ENCODE measurements at regions not wholly inside any gene's neighbourhood (a gene's known extent, or its start where the extent isn't known, plus 50 kb on each side); places are given as distances from the start of the nearest gene placed in this dataset.

DNA sequence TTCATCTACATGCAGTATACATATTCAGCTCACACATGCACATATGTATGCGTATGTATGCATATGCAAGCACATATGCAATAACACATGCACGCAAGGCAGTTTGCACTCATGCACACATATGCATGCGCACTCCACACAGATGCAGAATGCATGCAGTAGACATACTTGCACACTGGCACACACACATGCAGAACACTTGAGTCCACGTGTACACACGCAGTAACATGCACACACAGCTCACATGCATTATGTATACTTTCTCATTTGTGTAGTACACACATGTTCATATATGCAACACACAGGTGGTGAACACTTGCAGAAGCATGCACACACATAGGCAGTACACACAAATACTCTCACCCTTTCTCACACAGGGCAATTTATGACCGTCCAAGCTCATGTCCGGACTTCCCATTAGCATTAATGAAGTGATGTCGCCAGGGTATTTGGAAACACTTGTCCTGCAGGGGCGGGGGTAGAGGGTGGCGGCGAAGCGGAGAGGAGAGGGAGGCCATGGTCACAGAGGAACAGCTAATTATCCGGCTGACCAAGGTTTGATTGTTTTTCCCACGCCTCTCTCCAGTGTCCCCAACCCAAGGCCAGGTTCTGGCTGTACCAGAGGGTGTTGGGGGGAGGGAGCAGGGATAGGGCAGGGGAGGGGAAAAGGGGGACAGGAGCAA lies 91.3 kb downstream of the VEGFA start:
- no peak for DNase-seq

DNA sequence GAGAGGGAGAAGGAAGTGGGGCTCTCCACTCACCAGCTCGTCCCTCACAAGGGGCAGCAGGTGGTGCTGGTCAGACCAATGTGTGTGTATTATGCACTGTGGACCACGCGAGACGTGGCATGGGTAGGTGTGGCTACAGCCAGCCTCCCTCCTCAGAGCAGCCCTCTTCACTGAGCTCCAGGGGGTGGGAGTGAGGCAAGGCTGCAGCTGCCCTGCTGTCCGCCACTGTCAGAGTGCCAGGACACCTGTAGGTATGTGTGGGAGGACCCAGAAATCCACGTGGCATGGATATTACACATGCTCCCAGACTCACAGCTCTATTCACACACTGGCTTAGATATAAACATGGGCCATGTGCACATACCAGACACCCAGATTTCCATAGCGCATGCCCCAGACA lies 90.3 kb downstream of the VEGFA start:
- no peak for DNase-seq

DNA sequence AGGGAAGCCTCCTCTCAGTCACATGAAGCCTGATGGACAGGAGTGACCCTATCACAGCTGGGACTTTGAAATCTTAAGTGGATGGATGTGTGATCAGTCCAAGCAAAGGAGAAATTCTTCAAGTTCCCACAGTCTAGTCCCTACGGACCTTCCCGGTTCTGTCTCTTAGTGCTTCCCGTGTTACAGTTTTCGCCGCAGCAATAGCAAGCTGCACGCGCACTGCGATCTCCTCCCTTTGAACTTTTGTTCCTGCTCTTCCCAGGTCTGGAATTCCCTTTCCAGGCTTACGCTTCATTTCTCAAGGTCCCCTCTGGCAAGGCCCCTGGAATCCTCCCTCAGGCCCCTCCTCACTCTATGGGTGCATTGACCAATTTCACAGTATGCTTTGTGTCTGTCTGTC lies 89.2 kb downstream of the VEGFA start:
- no peak for DNase-seq

DNA sequence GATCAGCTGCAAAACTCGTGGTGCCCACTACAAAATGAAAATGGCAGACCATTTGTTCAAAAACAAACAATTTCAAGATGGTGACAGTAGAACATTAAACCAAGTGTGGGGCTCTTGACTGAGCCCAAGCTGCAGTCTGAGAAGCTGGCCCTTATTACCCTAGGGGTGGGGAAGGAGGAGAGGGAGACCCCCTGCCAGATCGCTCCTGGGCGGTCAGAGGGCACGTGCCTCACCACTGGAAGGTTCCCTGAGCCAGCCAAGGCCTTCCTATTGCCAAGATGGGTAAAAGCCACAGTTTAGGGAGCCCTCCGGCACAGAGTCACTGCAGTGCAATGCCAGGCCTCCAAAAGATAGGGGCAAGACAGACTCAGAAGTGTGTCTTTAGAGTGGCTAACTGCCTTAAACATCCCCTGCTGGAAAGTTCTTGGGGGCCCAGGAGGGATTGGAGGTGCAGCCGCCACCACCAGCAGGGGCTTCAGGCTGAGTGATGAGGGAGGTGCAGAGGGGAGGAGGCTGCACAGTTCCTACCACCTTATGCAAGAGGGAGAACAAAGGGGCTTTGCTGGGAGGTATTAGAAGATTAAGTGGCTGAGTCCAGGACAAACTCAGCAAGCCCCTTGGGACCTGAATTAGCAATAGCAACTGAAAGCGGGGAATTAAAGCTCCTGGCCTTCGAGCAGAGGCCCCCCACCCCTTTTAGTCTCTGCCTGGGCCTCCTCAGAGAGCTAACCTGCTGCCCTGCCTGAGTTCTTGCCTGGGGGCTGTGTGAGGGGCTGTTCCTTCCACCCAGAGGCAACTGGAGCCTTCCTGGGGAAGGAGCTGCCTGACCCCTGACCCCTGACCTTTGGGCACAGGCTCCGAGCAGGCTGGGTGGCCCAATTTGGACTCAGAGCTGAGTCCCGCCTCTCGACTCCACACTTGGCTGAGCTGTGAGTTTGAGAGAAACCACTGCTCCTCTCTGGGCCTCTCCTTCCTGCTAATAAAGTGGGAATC lies 88.4 kb downstream of the VEGFA start:
- no peak for DNase-seq

DNA sequence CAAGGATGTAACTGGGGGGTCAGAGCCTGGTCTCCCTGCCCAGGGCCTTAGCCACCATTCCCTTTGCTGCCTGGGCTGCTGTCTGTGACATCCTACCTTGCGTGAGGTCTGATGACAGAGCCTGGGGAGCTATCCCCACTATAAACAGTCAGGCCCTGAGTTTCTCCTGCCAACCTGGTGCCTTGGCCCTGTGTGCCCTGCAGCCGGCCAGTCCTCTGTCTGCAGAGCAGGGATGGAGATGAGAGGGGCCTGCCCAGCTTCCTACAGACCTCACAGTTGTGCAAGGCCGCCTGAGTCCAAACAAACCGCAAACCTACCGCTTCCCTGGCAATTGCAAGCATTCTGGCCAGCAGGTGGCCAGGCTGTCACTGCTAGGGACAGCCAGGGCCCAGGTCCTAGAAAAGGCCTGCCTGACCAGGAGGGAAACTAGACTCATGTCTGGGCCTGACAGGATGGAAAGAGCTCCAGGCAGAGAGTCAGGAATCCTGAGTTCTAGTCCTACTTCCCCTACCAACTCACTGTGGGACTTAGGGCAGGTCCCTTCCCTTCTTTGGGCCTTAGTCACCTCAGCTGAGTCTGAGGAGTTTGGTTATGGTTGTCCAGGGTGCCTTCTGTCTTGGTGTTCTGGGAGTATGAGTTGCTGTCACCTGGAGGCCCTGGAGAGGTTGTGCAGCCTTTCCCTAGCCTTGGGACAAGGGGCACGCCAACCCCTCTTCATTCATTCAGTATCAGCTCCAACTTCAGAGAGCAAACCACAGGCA lies 86.2 kb downstream of the VEGFA start:
- DNase-seq: peak; percentile 86

DNA sequence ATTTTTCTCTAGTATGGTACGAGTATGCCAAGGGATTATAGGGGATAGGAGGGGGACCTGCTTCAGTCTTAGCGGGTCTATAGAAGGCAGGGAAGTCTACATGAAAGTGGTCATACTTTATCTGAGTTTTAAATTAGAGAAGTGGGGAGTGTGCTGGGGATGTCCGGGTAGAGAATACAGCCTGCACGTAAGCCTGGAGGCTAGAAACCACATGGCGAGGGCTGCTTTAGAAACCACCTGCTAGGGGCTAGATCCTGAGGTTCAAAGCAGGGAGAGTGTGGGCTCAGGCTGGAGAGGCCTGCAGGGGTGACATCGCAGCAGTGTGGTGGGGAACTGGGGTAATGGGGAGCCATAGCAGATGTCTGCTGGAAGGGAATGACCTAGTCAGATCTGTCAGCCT lies 85.2 kb downstream of the VEGFA start:
- DNase-seq: no peak

DNA sequence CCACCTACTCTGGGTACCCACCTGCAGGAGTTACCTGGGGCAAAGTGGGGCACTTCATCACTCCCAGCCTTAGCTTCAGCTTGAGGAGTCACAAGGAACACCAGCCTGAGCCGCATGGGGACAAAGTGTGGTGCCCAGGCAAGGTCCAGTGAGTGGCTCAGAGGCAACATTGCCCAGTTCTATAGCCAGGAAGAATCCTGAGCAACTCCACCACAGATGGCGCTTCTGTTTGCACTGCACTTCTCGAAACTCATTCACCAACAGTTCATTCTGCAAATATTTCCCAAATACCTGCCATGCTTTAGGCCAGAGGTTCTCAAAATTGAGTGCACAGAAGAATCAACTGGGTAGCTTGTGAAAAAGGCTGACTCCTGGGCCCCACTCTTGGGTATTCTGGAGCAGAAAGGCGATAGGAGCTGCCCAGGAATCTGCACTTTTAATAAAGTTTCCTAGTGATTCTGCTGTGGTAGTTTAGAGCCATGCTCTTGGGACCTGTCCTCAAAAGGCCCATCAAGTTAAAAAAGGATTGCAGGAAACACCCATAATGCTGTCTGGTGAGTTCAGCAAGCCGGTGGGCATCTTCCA lies 83.1 kb downstream of the VEGFA start:
- no peak for DNase-seq

DNA sequence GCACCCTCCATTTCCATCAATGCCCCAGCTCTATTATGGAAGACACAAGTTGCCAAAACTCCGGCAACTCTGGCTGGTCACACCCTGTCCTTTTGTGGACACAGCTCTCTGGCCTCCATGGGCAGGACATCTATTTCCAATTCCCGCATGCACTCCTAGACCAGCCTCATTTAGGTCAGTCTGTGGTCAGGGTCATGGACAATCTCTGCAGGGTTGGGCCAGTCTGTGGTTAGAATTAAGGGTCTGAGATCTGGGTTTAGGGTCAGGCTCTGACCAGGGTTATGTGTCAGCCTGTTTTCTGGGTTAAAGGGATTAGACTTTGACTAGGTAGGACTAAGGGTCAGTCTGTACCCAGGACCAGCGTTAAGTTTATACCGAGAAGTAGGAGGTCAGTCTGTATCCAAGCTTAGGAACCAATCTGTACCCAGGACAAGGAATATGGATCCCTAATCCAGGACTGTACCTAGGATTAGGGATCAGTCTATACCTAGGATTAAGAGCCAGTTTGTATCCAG lies 82.4 kb downstream of the VEGFA start:
- DNase-seq: no peak

DNA sequence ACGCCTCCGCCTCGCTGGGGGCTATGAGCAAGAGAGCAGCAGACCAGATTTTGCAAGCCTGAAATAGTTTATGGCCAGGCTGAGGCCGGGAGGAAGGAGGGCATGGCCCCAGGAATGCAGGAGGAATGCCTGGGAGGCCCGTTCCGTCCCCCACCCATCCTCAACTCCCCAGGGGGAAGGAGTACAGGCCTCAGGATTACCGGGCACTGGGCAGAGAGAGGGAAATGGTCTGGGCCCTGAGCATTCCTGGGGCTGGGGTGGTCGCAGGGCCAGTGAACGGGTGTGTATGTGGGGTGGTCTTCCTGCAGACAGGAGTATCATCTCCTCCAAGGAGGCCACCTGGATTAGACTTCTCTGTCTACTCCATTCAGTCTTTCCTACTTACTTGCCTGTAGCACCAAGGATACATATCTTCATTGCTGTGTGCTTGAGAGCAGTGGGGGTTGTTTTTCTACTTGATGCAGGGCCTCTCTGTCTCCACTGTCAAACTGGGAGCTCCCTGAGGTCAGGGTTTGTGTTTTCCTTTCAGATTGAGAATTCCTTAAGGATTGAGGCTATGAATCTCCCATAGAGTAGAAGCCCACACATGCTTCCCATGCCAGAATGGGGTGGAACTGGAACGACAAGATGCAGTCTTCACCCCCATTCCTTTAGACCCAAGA lies 81.3 kb downstream of the VEGFA start:
- DNase-seq: peak; percentile 86

DNA sequence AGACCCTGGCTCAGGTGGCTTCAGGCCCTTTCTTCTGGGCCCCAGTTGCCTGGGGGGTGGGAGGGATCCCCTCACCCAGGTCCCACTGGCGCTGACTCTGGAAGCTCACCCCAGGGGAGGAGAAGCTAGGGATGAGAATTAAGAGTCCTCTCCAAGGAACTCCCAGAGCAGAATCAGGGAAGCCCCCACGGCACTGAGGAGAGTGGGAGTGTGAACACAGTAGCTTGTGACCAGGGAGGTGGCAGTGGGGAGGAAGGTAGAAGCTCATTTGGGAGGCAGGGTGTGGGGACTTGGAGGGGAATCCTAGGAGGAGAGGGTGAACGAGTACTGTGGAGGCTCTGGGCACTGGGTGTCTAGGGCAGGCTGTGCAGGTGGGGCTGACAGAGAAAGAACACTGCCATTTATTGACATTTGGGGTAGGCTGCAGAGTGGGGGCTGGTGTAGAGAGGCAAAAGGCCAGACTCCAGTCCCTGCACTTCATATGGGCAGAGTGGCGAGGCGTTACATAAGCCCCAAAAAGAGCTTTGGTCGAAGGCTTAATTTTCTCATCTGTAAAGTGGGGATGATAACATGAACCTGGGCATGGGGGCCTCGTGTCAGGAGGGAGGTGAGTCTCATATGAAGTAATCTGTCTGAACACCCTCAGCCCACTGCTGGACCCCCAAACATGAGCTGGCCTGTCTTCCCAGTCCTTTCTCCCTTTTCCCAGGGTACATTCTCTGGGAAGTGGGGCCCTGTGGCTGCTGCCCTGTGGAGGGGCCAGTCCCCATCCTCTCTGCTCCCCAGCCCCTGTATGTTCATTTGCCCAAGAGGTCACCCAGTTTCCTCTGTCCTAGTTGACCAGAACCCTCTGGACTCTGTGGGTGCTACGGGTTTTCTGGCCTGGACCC lies 80.5 kb downstream of the VEGFA start:
- DNase-seq: no peak

DNA sequence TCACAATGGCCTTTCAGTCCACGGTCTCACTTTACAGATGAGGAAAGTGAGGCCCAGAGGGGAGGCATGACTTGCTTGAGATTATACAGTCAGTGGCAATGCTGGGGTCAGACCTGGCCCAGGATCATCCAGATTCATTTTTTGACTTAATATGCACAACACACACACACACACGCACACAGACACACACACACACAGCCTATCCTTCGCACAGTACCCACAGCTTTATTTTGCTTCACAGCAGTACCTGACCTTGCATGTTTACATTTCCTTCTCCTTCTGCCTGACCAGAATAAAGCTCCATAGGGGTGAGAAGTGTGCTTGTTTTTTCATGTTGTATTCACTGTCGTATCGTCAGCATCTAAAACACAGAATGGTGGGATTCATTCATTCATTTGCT lies 79.8 kb downstream of the VEGFA start:
- DNase-seq: no peak

DNA sequence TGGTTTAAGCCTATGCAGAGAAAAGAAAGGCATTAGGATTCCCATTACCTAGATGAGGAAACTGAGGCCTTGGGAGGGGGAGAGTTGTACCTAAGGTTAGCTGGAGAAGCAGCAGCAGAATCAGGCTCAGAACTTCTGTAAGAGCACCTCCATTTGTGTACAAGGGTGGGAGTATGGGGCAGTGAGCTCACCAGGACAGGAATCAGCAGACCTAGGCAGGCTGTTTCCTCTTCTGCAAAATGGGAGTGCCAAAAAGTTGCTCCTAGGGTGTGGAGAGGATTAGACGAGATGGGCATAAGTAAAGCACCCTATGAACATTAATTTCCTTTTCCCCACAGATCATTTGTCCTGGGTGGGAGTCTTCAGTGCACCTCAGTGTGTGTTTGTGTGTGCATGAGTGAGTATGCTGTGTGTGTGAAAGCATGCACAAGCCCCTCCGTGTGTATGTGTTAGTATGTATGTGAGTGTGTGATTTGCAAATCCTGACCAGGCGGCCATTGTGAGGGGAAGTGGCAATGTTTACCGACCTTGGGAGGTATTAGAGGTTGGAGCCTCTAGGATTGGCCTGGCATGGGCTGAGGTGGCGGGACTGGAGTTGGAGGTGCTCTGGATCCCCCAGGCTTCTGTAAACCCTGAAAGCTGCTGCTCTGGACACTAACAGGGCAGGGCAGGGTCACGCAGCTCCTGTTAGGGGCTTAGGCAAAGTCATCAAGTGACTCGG lies 78.8 kb downstream of the VEGFA start:
- no peak for DNase-seq

DNA sequence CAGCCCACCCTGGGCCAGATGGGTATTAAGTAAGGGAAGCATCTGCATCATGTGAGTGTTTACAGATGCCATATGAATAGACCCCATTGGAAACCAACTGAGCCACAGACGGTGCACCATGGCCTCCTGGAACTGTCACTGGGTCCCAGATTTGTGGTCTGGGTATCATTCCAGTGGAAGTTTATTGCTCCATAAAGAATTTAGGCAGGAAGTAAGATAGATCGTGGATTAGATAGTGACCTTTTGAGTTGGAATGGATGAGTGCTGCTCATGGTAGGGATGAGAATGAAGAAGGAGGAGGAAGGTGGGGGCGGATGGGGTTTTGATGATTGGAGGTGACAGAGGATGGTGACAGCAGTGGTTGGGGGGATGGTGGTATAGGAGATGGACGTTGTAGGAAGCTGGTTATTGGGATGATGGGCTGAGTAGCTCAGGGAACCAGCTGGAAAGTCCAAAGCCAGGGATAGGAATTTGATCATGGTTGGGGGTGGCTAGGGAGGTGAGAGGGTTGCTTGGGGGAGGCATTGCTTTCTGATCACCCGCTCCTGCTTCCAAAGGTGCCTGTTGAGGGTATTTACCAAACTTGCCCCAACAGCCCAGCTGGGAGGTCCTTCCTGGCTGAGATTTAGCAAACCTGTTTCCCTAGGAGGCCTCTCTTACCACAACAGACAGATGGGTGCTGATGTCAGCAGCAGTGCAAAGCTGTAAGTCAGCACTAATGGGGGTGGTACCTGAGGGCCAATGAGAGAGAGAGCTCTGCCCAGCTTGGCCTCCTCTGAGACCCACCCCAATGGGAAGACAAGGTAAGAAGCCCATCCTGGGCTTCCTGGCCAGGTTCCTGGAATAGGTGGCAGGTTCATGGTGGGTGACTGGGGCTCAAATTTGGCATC lies 78.0 kb downstream of the VEGFA start:
- DNase-seq: no peak

DNA sequence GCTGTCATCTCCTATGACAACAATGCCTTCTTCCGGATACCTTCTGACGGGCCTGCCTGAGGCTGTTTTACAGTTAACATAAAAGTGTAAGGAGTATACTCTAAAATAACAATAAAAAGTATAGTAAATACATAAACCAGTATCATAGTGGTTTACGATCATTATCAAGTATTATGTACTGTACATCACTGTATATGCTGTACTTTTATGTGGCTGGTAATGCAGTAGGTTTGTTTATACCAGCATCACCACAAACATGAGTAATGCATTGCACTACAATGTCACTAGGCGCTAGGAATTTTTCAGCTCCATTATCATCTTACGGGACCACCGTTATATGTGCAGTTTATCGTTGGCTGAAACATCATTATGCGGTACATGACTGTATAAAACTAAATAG lies 76.5 kb downstream of the VEGFA start:
- no peak for DNase-seq

DNA sequence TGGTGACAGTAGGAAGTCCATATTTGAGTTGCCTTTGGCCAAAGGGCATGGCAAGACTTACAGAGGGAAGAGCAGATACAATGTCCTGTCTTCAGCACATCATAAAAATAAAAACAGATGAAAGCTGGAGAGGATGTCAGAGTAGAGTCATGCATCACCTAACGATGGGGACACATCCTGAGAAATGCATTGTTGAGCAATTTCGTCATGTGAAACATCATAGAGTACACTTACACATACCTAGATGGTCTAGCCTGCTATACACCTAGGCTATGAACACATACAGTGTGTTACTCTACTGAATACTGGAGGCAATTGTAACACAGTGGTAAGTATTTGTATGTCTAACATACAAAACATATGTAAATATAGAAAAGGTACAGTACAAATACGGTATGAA lies 75.6 kb downstream of the VEGFA start:
- no peak for DNase-seq

DNA sequence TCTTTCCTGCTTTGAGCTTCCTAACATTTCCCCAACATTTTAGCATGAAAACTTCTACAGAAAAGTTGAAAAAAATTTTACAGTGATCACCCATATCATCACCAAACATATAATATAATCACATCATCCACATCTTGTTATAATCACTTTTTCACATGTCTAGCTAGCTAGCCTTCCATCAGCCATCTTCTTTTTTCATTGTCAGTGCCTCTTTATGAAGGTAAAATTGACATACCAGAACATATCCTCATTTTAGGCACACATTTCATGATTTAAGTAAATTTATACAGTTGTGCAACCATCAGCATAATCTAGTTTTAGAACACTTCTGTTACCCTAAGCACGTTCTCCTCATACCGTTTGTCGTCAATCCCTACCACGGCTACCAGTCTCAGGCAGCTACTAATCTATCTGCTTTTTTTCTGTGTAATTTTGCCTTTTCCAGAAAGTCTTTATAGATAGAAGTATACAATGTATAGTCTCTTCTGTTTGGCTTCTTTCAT lies 73.7 kb downstream of the VEGFA start:
- DNase-seq: no peak

DNA sequence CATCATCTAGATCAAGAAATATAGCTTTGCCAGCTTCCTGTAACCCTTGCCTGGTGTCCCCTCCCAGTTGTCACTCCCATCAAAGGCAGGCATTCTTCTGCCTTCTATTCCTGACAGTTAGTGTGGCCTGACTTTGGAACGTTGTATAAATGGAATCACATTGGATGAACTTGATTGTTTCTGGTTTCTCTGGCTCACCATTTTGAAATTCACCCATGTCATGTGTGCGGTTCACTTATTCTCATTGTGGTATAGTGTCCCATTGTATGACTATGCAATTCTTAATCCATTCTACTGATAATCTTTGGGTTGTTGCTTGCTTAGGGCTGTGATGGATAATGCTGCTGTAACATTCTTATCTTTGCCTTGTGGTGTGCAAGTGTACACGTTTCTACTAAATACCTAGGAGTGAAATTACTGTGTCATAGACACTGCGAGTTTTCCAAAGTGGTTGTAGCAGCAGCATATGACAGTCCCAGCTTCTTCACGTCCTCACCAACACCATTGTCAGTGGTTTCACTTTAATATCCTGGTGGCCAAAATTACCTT lies 73.2 kb downstream of the VEGFA start:
- no peak for DNase-seq

DNA sequence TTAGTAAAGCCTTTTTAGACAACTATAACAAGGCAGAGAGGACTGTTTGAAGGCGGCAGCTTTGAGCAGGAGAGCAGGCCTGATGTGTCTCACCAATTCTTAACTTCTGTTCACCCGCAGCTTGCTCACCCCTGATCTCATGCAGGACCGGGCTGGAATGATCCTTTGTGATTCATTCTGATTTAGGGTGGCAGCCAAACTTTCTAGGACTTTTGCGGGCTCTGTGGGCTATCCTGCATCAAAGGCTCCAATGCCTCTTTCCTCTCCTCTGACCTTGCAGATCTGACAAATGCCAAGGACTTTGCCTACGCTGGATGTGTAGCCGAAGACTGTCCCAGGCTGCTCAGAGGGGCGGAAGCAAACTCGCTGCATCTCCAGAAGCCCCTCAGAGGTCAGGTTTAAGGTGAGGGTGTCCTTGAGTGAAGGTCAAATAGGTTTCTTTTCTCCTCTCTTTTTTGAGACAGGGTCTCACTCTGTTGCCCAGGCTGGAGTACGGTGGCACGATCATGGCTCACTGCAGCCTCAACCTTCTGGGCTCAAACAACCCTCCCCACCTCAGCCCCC lies 72.3 kb downstream of the VEGFA start:
- DNase-seq: no peak

All from islet precursor cell (in vitro differentiated cells).